Cardiac septum (tissue), 1 donor: ENCODE measurements at regions not wholly inside any gene's neighbourhood (a gene's known extent, or its start where the extent isn't known, plus 50 kb on each side); places are given as distances from the start of the nearest gene placed in this dataset.

ENCODE experiments used
- DNase-seq: peaks from one replicate; pipeline ENCODE4 v3.0.0-alpha.2; 2020; ENCODE audit warnings: low spot score
- intact Hi-C: fragments of 100-400 bp; cut with DNase I; formaldehyde crosslinking; loops from one replicate; pipeline ENCODE4 v1.14.0; 2022
- donor health status: DM: no; HTN: no; CAD: no.

GRCh38 chr15:96412906-96413231 is 82.4 kb downstream of the NR2F2 start:
- DNase-seq: no peak
- intact Hi-C loops: loop anchor here (10.0 kb wide), 1 partner anchor 48 kb away; no protein-coding TSS in a partner anchor

- DNase-seq: no peak
- intact Hi-C loops: loop anchor here (10.0 kb wide), 1 partner anchor 49 kb away; no protein-coding TSS in a partner anchor
Observed at GRCh38 chr15:96413657-96414056, 83.2 kb downstream of the NR2F2 start.

GRCh38 chr15:96414875-96415274 is 84.4 kb downstream of the NR2F2 start:
- intact Hi-C loops: loop anchor here (10.0 kb wide), 1 partner anchor 50 kb away; no protein-coding TSS in a partner anchor
- DNase-seq: no peak

- no peak for DNase-seq
- intact Hi-C loops: loop anchor here (10.0 kb wide), 1 partner anchor 51 kb away; no protein-coding TSS in a partner anchor
Observed at GRCh38 chr15:96415513-96416217, 85.2 kb downstream of the NR2F2 start.

GRCh38 chr15:96416218-96416933 is 85.9 kb downstream of the NR2F2 start:
- intact Hi-C loops: loop anchor here (10.0 kb wide), 1 partner anchor 52 kb away; no protein-coding TSS in a partner anchor
- DNase-seq: no peak

- DNase-seq: no peak
- intact Hi-C loops: loop anchor here (10.0 kb wide), 1 partner anchor 52 kb away; no protein-coding TSS in a partner anchor
Observed at GRCh38 chr15:96416934-96417759, 86.6 kb downstream of the NR2F2 start.

- intact Hi-C loops: loop anchor here (10.0 kb wide), 1 partner anchor 53 kb away; no protein-coding TSS in a partner anchor
- DNase-seq: no peak
Observed at GRCh38 chr15:96417760-96418130, 87.2 kb downstream of the NR2F2 start.

GRCh38 chr15:96418146-96418545 is 87.6 kb downstream of the NR2F2 start:
- intact Hi-C loops: loop anchor here (10.0 kb wide), 1 partner anchor 53 kb away; no protein-coding TSS in a partner anchor
- no peak for DNase-seq

- intact Hi-C loops: no loop called here
- DNase-seq: no peak
Observed at GRCh38 chr15:96421178-96421601, 90.7 kb downstream of the NR2F2 start.

GRCh38 chr15:96422125-96422524 is 91.6 kb downstream of the NR2F2 start:
- intact Hi-C loops: no loop called here
- no peak for DNase-seq

- intact Hi-C loops: no loop called here
- DNase-seq: no peak
Observed at GRCh38 chr15:96424674-96425073, 94.2 kb downstream of the NR2F2 start.

GRCh38 chr15:96428742-96429141 is 98.2 kb downstream of the NR2F2 start:
- DNase-seq: no peak
- intact Hi-C loops: no loop called here

GRCh38 chr15:96431786-96432185 is 101.3 kb downstream of the NR2F2 start:
- intact Hi-C loops: no loop called here
- no peak for DNase-seq

- no peak for DNase-seq
- intact Hi-C loops: no loop called here
Observed at GRCh38 chr15:96435022-96435421, 104.5 kb downstream of the NR2F2 start.

GRCh38 chr15:96435841-96436240 is 105.3 kb downstream of the NR2F2 start:
- intact Hi-C loops: no loop called here
- DNase-seq: no peak

GRCh38 chr15:96440978-96441377 is 110.5 kb downstream of the NR2F2 start:
- no peak for DNase-seq
- intact Hi-C loops: no loop called here

GRCh38 chr15:96442076-96442475 is 111.6 kb downstream of the NR2F2 start:
- intact Hi-C loops: no loop called here
- DNase-seq: no peak

- DNase-seq: no peak
- intact Hi-C loops: no loop called here
Observed at GRCh38 chr15:96444865-96445264, 114.4 kb downstream of the NR2F2 start.

GRCh38 chr15:96448923-96449322 is 118.4 kb downstream of the NR2F2 start:
- intact Hi-C loops: no loop called here
- DNase-seq: no peak

- intact Hi-C loops: no loop called here
- DNase-seq: no peak
Observed at GRCh38 chr15:96457841-96458240, 127.3 kb downstream of the NR2F2 start.
